Prostate gland (tissue), 2 donors: ENCODE measurements at regions not wholly inside any gene's neighbourhood (a gene's known extent, or its start where the extent isn't known, plus 50 kb on each side); places are given as distances from the start of the nearest gene placed in this dataset.

Experiments
- DNase-seq: peaks from one replicate; pipeline ENCODE4 v3.0.0-alpha.2; 2019; ENCODE audit warnings: low spot score
- H3K27ac ChIP-seq, 2 donors: fragments of 200-600 bp; sonication (generic); 2 replicates each; pipeline ENCODE4 v1.5.1; 2017 to 2019
- H3K27me3 ChIP-seq: fragments of 200-600 bp; sonication (generic); replicated peaks from 2 replicates; pipeline ENCODE4 v1.5.1; 2019; ENCODE audit not compliant: insufficient read depth
- H3K36me3 ChIP-seq, 2 donors: fragments of 200-600 bp; sonication (generic); 1 replicate in 1 of 2; 2 replicates in 1 of 2; pipeline versions ENCODE4 v1.5.1 to v1.8.1; 2017 to 2019
- H3K4me1 ChIP-seq: fragments of 200-600 bp; sonication (generic); replicated peaks from 2 replicates; pipeline ENCODE4 v1.5.1; 2019
- H3K4me3 ChIP-seq, 2 donors: fragments of 200-600 bp; sonication (generic); 2 replicates each; pipeline ENCODE4 v1.5.1; 2017 to 2019
- H3K9me3 ChIP-seq: fragments of 200-600 bp; sonication (generic); 2 replicates; pipeline ENCODE4 v1.5.1; 2017
- POLR2A ChIP-seq: fragments of 450-650 bp; IDR thresholded peaks from one replicate; pipeline ENCODE4 v1.6.1; 2016; ENCODE audit warnings: antibody characterized with exemption, mild to moderate bottlenecking
- POLR2AphosphoS5 ChIP-seq: sonication (generic); formaldehyde crosslinking; IDR thresholded peaks from one replicate; pipeline ENCODE4 v1.6.1; 2017; ENCODE audit warnings: antibody characterized with exemption
- WGBS: methylation state at CpG from one replicate; pipeline ENCODE4 v1.1.5; 2018; 5-methylcytosine and 5-hydroxymethylcytosine counted together
- intact Hi-C: fragments of 100-400 bp; cut with DNase I; formaldehyde crosslinking; loops from one replicate; pipeline ENCODE4 v1.14.2; 2022
- TF ChIP-seq, protein P1 (sequence below), 4 experiments: fragments of 200-600 bp in 2 of 4; fragments of 450-650 bp in 2 of 4; sonication (generic) in 2 of 4; IDR thresholded peaks; 1 replicate in 3 of 4; 2 replicates in 1 of 4; pipeline ENCODE4 v1.5.1; 2016 to 2019; ENCODE audit warnings: antibody characterized with exemption in 4 of 4, mild to moderate bottlenecking in 2 of 4, moderate library complexity in 2 of 4

DNA sequence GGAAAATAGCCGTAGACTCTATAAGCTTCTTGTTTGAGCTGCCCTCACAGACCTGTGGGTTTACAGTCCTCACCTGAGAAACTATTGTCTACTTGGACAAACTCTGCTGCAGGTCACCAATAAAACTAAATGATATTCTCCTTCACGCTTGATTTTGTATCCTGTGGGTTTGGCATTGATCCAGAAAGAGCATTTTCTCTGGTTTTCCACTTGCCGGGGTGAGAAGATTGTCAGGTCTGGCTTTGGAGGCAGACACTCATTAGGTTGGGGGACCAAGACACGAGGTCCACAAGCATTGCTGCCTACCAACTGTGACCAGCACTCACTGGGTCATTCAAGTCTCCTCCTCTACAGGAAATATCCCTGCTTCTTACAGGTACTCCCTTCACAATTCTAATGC is 68.5 kb downstream of the CDC14C start:
- Histone ChIP-seq H3K9me3 (no peaks in the 10 kb centered on the region), H3K27ac (no peak overlapping the region), H3K4me1 (no peaks in the 10 kb centered on the region), H3K27me3 (no peaks in the 10 kb centered on the region), H3K4me3 (no peak overlapping the region), H3K36me3 (no peaks in the 10 kb centered on the region)
- WGBS: 56% methylated on average over 4 of the region's 4 CpGs
- intact Hi-C loops: no loop called here
- no peak for TF ChIP-seq POLR2AphosphoS5
- TF ChIP-seq, protein P1, sequence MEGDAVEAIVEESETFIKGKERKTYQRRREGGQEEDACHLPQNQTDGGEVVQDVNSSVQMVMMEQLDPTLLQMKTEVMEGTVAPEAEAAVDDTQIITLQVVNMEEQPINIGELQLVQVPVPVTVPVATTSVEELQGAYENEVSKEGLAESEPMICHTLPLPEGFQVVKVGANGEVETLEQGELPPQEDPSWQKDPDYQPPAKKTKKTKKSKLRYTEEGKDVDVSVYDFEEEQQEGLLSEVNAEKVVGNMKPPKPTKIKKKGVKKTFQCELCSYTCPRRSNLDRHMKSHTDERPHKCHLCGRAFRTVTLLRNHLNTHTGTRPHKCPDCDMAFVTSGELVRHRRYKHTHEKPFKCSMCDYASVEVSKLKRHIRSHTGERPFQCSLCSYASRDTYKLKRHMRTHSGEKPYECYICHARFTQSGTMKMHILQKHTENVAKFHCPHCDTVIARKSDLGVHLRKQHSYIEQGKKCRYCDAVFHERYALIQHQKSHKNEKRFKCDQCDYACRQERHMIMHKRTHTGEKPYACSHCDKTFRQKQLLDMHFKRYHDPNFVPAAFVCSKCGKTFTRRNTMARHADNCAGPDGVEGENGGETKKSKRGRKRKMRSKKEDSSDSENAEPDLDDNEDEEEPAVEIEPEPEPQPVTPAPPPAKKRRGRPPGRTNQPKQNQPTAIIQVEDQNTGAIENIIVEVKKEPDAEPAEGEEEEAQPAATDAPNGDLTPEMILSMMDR (IDR thresholded peaks at IDR 0.05): no peak
- no peak for DNase-seq

GRCh38 chr7:49001610-49002033 is 77.3 kb downstream of the CDC14C start:
- 27% methylated on average over 1 of the region's 1 CpG for WGBS
- Histone ChIP-seq H3K27ac (no peak overlapping the region), H3K27me3 (no peaks in the 10 kb centered on the region), H3K36me3 (no peaks in the 10 kb centered on the region), H3K4me3 (no peak overlapping the region), H3K9me3 (no peaks in the 10 kb centered on the region), H3K4me1 (no peaks in the 10 kb centered on the region)
- TF ChIP-seq POLR2A (no peak), POLR2AphosphoS5 (no peak)
- TF ChIP-seq, protein P1 (IDR thresholded peaks at IDR 0.05): peak in 3 of 4 experiments; percentile 13 to 27 (median 17)
- intact Hi-C loops: no loop called here
- DNase-seq: no peak

- intact Hi-C loops: no loop called here
- 60% methylated on average over 2 of the region's 2 CpGs for WGBS
- DNase-seq: no peak
Observed at GRCh38 chr7:49010717-49011116, 86.4 kb downstream of the CDC14C start.

GRCh38 chr7:49014870-49015269 is 90.5 kb downstream of the CDC14C start:
- Histone ChIP-seq H3K27me3 (no peaks in the 10 kb centered on the region), H3K36me3 (no peaks in the 10 kb centered on the region), H3K4me1 (no peaks in the 10 kb centered on the region), H3K4me3 (no peak overlapping the region), H3K27ac (no peak overlapping the region), H3K9me3 (no peaks in the 10 kb centered on the region)
- DNase-seq: no peak
- WGBS: 52% methylated on average over 4 of the region's 4 CpGs
- intact Hi-C loops: no loop called here
- no peak for TF ChIP-seq POLR2AphosphoS5
- no peak for TF ChIP-seq POLR2A
- TF ChIP-seq, protein P1 (IDR thresholded peaks at IDR 0.05): no peak

More at GRCh38 chr7:49010717-49011116, 86.4 kb downstream of the CDC14C start:
- Histone ChIP-seq H3K27ac (no peak overlapping the region), H3K27me3 (no peaks in the 10 kb centered on the region), H3K36me3 (no peaks in the 10 kb centered on the region), H3K9me3 (no peaks in the 10 kb centered on the region), H3K4me3 (no peak overlapping the region), H3K4me1 (no peaks in the 10 kb centered on the region)
- TF ChIP-seq POLR2AphosphoS5 (no peak), POLR2A (no peak)
- TF ChIP-seq, protein P1 (IDR thresholded peaks at IDR 0.05): no peak

DNA sequence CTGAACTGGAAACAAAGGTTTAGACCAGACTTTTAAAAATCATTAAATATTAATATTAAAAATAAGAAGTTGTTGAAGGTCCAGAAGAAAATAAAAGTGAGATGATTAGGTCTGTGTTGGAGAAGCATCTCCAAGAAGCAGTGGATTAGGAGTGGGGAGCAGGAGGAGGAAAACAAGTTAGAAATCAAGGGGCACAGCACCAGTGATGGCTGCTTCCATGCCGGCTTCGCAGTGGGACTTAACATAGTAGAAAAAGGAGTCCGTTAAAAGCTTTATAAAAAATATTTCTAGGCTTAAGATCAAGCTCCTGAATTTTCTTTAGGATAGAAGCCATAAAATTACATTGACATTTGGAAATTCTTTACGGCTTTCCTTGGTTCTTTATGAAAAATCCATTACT is 95.8 kb downstream of the CDC14C start:
- H3K4me1 ChIP-seq: no peaks in the 10 kb centered on the region
- no peak overlapping the region for H3K4me3 ChIP-seq
- no peaks in the 10 kb centered on the region for H3K9me3 ChIP-seq
- no peak for DNase-seq
- H3K27me3 ChIP-seq: no peaks in the 10 kb centered on the region
- intact Hi-C loops: no loop called here
- WGBS: 76% methylated on average over 4 of the region's 4 CpGs
- no peaks in the 10 kb centered on the region for H3K36me3 ChIP-seq
- no peak for TF ChIP-seq POLR2A
- H3K27ac ChIP-seq: no peak overlapping the region
